Astrocyte of the cerebellum (primary cell): ENCODE measurements at regions not wholly inside any gene's neighbourhood (a gene's known extent, or its start where the extent isn't known, plus 50 kb on each side); places are given as distances from the start of the nearest gene placed in this dataset.
A peak's percentile ranks its signal among the peaks of the same experiment; 100 is the strongest.

Source experiments
- DNase-seq: peaks from one replicate; pipeline ENCODE4 v3.0.0-alpha.2; 2011; ENCODE audit warnings: low read depth
- H3K4me3 ChIP-seq: 2 replicates; pipeline ENCODE4 v1.5.1; 2011; ENCODE audit warnings: mild to moderate bottlenecking, low read depth, low read length, moderate library complexity
- in situ Hi-C: cut with HindIII; loops from 2 replicates; pipeline ENCODE4 v1.10.0; 2017; ENCODE audit warnings: low sequenced_read_pairs
- TF ChIP-seq, protein P1 (sequence below): IDR thresholded peaks from 2 replicates; pipeline ENCODE4 v1.5.1; 2012; ENCODE audit warnings: low read length, low read depth, moderate library complexity, mild to moderate bottlenecking; ENCODE audit errors: missing control alignments

DNA sequence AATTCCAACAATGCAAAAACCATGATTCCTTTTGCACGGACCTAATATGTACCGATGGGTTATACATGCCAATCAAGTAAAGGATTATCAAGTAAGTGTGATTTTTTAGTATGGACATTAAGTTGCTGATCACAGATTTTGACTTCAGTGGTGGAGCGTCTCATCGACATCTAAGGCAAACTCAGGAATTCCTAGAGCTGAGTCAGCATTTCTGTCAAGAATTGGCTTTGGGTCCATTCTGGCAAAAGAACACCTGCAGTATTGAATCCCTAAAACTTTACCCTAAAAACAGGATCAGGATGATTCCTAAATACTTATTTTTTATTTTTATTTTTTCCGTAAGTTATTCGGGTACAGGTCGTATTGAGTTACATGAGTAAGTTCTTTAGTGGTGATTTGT, 83.6 kb downstream of the HPGD start:
- DNase-seq, result no peak
- TF ChIP-seq, protein P1, sequence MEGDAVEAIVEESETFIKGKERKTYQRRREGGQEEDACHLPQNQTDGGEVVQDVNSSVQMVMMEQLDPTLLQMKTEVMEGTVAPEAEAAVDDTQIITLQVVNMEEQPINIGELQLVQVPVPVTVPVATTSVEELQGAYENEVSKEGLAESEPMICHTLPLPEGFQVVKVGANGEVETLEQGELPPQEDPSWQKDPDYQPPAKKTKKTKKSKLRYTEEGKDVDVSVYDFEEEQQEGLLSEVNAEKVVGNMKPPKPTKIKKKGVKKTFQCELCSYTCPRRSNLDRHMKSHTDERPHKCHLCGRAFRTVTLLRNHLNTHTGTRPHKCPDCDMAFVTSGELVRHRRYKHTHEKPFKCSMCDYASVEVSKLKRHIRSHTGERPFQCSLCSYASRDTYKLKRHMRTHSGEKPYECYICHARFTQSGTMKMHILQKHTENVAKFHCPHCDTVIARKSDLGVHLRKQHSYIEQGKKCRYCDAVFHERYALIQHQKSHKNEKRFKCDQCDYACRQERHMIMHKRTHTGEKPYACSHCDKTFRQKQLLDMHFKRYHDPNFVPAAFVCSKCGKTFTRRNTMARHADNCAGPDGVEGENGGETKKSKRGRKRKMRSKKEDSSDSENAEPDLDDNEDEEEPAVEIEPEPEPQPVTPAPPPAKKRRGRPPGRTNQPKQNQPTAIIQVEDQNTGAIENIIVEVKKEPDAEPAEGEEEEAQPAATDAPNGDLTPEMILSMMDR, result no peak
- no peak overlapping the region for H3K4me3 ChIP-seq
- in situ Hi-C loops, result no loop called here

DNA sequence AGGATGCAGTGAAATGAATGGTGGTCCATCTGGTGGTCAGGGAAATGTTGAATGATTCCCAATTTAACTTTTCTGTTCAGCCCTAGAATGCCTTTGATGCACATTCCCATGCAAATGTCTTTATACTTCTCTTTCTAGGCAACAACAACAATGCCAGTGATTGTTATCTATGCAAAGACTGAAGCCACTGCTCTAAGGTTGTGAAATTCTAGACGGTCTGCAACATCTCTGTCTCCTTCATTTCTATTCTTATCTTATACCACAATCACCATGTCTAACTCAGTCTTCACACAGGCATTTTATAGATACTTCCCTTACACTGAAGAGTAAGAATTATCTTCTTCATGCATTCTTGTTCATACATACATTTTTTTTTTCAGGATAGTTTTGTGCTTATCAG, 84.5 kb downstream of the HPGD start:
- DNase-seq, result no peak
- in situ Hi-C loops, result no loop called here
- no peak overlapping the region for H3K4me3 ChIP-seq

DNA sequence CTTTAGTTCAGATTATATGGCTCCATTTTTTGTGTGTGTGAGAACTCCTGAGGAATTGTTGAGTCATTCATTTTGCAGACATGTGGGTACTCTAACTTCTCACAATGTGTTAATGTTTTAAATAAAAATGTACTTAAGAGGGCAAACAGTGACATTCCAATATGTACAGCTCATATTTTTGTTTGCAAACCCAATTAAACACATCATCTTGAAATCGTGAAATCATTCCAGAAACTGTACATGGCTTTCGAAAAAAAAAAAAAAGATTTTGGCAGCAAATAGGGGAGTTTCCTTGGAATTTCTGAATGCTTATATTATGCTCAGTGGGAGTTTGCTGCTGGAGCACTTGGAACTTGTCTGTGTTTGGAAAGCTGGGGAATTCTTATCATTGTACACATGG, 85.0 kb downstream of the HPGD start:
- DNase-seq, result peak; percentile 52
- in situ Hi-C loops, result no loop called here
- TF ChIP-seq, protein P1, result no peak
- H3K4me3 ChIP-seq, result no peak overlapping the region

More for the DNA sequence above, 84.5 kb downstream of the HPGD start:
- TF ChIP-seq, protein P1, result no peak

DNA sequence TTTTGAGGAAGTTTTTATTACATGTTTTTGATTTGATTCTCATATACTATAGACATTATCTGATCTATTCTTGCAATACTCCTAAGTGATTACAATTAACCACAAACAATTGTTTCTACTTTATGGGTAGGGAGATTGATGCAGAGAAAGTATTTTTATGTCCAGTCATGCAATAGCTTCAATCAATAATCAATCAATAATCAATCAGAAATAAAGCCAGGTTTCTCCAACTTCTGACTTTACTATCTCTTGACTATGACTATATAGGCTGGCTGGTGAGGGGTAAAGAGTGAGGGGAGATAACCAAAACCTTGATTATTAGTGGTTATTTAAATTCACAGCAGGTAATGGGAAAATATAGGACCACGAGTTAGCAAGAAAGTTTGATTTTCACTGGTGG, 85.9 kb downstream of the HPGD start:
- in situ Hi-C loops, result no loop called here
- no peak overlapping the region for H3K4me3 ChIP-seq

DNA sequence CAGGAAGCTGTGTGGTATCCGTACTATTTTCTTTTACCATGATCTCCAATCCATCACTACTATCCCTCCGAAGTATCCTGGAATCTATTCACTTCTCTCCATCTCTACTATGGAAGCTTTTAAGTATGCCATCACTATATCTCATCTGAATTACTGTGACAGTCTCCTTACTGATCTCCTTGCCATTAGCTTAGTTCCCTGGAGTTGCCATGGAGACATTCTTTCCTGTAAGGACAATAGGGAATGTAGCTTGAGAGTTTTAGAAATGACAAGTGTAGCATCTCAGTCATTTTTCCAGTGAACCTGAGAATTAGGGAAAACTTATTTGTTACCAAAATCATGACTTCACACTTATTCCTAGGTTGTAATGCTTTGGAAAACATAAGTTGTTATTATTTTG, 86.3 kb downstream of the HPGD start:
- H3K4me3 ChIP-seq, result no peak overlapping the region
- in situ Hi-C loops, result no loop called here
- TF ChIP-seq, protein P1, result no peak
- DNase-seq, result no peak

More for the DNA sequence above, 85.9 kb downstream of the HPGD start:
- TF ChIP-seq, protein P1, result no peak
- no peak for DNase-seq

DNA sequence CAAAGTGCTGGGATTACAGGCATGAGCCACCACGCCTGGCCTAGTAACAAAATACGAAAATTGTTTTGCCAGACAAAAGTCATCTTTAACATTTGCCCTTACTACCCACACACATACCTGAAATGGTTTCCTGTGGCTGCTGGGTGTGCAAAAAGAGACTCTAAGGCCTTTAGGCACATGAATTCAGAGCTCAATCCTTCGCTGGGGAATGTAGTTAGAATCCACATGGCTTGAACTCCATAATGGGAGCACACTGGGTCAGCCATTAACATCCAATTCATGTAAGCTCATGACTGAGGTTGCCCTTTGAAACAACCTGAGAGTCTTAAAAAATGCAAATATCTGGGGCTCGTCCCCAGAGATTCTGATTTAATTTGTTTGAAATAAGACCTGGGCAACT, 87.8 kb downstream of the HPGD start:
- in situ Hi-C loops, result no loop called here
- H3K4me3 ChIP-seq, result no peak overlapping the region
- TF ChIP-seq, protein P1, result no peak
- no peak for DNase-seq

DNA sequence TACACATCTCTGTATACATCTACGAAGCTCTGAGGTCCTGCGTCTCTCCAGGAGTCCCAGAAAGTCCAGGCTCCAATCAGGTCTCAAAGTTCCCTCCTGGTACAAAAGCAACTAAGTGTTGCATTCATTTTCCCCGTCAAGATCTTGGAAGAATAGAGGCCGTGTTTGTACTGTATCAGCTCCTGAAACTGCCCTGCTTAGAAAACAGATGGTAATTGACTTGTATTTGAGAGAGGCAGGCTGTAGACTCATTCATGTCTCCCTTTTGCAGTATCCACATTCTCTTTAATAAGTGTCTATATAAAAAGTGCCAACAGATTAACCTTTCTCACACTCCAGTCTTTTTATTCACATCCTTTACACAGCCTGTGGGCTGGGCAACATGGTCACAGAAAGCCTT, 91.7 kb downstream of the HPGD start:
- DNase-seq, result no peak
- in situ Hi-C loops, result no loop called here
- H3K4me3 ChIP-seq, result no peak overlapping the region
- TF ChIP-seq, protein P1, result no peak
